Skin epidermis (tissue), 12 donors: ENCODE measurements at regions not wholly inside any gene's neighbourhood (a gene's known extent, or its start where the extent isn't known, plus 50 kb on each side); places are given as distances from the start of the nearest gene placed in this dataset.
"Not testable (repeated sequence)": the region's sequence is repeated elsewhere in the genome, so short reads cannot be mapped to it uniquely, and the experiment has no call there.

Experiments
- H3K27ac ChIP-seq, 21 experiments: fragments of 200-600 bp; sonication (generic) in 11 of 21; one replicate each; pipeline ENCODE4 v1.5.0; 2020; ENCODE audit warnings: mild to moderate bottlenecking in 3 of 21, inconsistent platforms in 2 of 21, moderate library complexity in 2 of 21
- H3K4me3 ChIP-seq, 7 experiments: fragments of 200-600 bp; sonication (generic) in 2 of 7; one replicate each; pipeline ENCODE4 v1.5.0; 2020; ENCODE audit warnings: inconsistent platforms in 2 of 7, mild to moderate bottlenecking in 2 of 7, moderate library complexity in 1 of 7

GRCh38 chr14:106511006-106511799 is 984.8 kb downstream of the TMEM121 start:
- H3K27ac ChIP-seq, result peak overlapping the region in 7 of 21 experiments; percentile 14 to 84 (median 67)
- H3K4me3 ChIP-seq, result no peak overlapping the region

- peak overlapping the region in 5 of 21 experiments; percentile 51 to 84 (median 69) for H3K27ac ChIP-seq
- H3K4me3 ChIP-seq, result no peak overlapping the region
Measured at GRCh38 chr14:106511800-106512198, 985.4 kb downstream of the TMEM121 start.

GRCh38 chr14:106513302-106513701 is 986.9 kb downstream of the TMEM121 start:
- H3K27ac ChIP-seq, result no peak overlapping the region
- H3K4me3 ChIP-seq, result no peak overlapping the region

DNA sequence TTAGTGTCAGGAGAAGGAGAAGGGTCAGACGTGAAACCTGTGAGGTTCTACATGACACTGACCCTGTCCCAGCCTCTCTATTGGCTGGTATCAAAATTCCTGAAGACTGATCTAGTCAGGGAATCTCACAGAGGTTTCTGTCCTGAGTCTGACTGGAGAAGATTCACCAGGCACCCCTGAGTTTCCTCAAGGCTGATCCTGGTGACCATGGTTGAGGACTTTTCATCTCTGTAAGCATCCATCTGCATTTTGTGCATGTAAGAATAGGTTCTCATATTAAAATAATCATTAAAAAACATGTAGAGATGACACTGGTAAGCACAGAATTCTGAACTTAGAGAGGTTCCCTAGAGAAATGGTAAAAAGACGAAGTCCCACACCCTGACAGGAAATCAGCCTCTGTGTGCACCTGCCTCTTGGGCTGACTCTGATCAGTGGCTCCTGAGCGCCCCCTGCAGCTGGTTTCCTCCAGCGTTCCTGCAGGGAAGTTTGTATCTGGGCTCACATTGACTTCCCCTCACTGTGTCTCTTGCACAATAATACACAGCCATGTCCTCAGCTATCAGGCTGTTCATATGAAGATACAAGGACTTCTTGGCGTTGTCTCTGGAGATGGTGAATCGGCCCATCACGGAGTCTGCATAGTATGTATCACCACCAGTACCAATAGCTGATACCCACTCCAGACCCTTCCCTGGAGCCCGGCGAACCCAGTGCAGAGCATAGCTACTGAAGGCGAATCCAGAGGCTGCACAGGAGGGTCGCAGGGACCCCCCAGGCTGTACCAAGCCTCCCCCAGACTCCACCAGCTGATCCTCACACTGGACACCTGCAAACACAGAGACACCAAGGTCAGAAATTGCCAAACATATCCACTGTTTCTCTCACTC is 991.9 kb downstream of the TMEM121 start:
- Histone ChIP-seq H3K4me3 (no peak overlapping the region), H3K27ac (no peak overlapping the region)

DNA sequence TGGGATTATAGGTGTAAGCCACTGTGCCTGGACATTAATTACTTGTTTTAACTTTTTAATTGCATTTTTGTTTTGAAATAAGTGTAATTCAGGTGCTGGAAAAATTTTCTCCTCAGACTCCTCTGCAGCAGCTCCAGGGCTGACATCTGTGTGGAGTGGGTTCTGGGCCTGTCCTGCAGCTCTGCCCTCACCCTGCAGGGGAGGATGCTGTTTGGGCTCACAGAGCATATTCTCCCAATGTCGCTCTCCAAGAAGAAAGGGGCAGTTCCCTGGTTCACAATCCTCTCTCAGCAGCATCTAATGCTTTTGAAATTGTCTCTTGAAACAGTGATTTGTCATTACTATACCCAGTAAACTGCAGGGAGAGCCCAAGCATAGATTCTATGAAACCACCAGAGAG is 995.7 kb downstream of the TMEM121 start:
- not testable (repeated sequence) for H3K27ac ChIP-seq, H3K4me3 ChIP-seq

DNA sequence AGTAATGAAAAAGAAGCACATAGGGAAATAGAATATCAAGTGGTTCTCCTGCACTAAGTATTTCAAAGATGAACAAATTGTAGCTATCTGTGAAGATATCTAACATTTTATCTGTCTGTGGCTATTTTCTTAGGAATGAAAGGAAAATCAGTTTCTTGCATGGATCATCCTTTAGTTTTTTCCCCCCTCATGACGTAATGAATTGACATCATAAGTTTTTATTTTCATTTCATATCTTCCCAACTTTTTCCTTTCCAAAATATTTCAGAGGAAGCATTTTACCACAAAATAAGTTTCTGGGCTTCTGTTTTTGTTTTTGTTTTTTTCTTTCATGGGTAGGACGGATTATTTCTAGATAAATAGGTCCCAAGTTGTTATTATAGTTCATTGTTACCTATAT is 996.6 kb downstream of the TMEM121 start:
- no peak overlapping the region for H3K27ac ChIP-seq
- no peak overlapping the region for H3K4me3 ChIP-seq

GRCh38 chr14:106528717-106529116 is 1002.3 kb downstream of the TMEM121 start:
- Histone ChIP-seq H3K27ac (no peak overlapping the region), H3K4me3 (no peak overlapping the region)

- Histone ChIP-seq H3K4me3 (no peak overlapping the region), H3K27ac (no peak overlapping the region)
Measured at GRCh38 chr14:106530031-106530422, 1003.6 kb downstream of the TMEM121 start.

GRCh38 chr14:106530423-106531107 is 1004.2 kb downstream of the TMEM121 start:
- no peak overlapping the region for H3K4me3 ChIP-seq
- H3K27ac ChIP-seq, result no peak overlapping the region

DNA sequence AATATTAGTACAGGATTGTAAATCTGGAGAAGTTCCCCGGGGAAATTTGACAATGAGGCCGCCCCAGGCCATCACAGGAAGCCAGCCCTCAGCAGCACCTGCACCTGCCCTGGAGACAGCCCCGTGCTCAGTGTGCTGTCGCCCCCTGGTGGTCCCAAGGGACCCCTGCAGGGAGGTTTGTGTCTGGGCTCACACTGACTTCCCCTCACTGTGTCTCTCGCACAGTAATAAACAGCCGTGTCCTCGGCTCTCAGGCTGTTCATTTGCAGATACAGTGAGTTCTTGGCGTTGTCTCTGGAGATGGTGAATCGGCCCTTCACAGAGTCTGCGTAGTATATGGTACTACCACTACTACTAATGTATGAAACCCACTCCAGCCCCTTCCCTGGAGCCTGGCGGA is 1011.2 kb downstream of the TMEM121 start:
- H3K4me3 ChIP-seq, H3K27ac ChIP-seq: not testable (repeated sequence)

GRCh38 chr14:106538201-106538600 is 1011.8 kb downstream of the TMEM121 start:
- Histone ChIP-seq H3K4me3 (no peak overlapping the region), H3K27ac (no peak overlapping the region)

DNA sequence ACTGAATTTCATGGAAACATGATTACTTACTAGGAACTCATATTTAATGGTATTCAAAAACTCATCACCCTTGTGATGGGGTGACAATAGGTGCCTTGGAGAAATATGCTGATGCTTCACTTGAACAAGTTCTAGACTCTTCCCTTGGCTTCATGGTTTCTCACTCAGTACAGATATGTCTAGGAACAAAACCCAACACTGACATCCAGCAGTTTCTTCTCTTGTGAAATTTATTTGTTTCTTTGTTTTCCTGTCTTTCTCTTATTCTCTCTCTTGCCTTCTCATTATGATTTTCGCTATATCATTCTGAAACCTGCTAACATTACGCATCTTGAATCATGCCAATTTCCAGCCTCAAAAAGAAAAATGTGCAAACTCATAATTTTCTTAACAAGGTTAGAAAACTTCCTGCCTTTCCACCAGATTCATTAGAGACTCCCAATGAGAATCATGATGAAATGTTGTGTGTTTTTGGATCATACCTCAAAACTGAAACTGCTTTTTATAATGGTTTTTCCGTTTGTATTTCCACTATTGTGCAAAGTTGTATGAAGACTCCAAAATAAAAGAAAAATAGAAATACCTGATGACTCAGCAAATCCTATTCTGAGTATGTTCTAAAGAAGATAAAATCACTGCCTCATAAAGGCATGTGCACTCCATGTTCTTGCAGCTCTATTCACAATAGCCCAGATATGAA is 1021.5 kb downstream of the TMEM121 start:
- no peak overlapping the region for H3K27ac ChIP-seq
- no peak overlapping the region for H3K4me3 ChIP-seq

DNA sequence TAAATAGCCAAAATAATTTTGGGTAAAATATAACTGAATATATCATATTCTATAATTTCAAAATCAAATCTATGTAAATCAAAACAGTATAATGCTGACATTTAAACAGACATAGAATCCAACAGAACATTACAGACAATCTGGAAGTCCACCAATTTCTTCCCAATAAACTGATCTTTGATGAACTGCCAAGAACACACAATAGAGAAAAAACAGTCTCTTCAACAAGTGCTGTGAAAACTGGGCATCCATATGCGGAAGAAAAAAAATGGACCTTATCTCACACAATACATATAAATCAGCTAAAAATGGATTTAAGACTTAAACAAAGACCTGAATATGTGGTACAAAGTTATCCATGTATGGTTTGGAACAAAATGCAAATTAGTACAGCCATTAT is 1022.7 kb downstream of the TMEM121 start:
- H3K4me3 ChIP-seq, result no peak overlapping the region
- no peak overlapping the region for H3K27ac ChIP-seq

- H3K27ac ChIP-seq, result no peak overlapping the region
- no peak overlapping the region for H3K4me3 ChIP-seq
Measured at GRCh38 chr14:106551265-106551664, 1024.9 kb downstream of the TMEM121 start.

DNA sequence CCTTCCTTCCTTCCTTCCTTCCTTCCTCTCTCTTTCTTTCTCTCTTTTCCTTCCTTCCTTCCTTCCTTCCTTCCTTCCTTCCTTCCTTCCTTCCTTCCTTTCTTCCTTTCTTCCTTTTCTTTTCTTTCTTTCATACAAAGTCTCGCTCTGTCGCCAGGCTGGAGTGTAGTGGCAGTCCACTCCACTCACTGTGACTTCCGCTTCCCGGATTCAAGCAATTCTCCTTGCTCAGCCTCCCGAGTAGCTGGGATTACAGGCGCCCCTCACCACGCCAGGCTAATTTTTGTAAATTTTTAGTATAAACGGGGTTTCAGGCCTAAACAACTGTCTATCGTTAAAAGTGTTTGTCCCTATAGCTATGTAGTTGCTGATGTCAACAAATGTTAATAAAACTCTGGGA is 1029.8 kb downstream of the TMEM121 start:
- H3K4me3 ChIP-seq, H3K27ac ChIP-seq: not testable (repeated sequence)

GRCh38 chr14:106556665-106557289 is 1030.4 kb downstream of the TMEM121 start:
- Histone ChIP-seq H3K4me3 (no peak overlapping the region), H3K27ac (no peak overlapping the region)

GRCh38 chr14:106562451-106562850 is 1036.1 kb downstream of the TMEM121 start:
- Histone ChIP-seq H3K4me3 (no peak overlapping the region), H3K27ac (no peak overlapping the region)

GRCh38 chr14:106564058-106564643 is 1037.8 kb downstream of the TMEM121 start:
- H3K27ac ChIP-seq, result no peak overlapping the region
- H3K4me3 ChIP-seq, result no peak overlapping the region

DNA sequence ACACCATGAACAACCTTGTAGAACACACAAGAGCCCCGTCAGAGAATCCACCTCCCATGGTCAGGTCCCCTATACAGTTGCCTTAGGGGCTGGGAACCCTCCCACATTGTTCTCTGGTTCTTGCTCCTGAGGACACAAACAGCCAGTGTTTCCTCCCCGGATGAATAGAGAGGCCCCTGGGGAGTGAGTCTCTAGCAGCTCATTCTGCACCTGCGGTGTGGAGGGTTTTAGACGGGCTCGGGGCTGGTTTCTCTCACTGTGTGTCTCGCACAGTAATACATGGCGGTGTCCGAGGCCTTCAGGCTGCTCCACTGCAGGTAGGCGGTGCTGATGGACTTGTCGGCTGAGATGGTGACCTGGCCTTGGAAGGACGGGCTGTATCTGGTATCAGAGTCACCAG is 1052.1 kb downstream of the TMEM121 start:
- Histone ChIP-seq H3K4me3 (no peak overlapping the region), H3K27ac (no peak overlapping the region)
